ENCODE measurements at regions not wholly inside any gene's neighbourhood (a gene's known extent, or its start where the extent isn't known, plus 50 kb on each side); places are given as distances from the start of the nearest gene placed in this dataset.

DNA sequence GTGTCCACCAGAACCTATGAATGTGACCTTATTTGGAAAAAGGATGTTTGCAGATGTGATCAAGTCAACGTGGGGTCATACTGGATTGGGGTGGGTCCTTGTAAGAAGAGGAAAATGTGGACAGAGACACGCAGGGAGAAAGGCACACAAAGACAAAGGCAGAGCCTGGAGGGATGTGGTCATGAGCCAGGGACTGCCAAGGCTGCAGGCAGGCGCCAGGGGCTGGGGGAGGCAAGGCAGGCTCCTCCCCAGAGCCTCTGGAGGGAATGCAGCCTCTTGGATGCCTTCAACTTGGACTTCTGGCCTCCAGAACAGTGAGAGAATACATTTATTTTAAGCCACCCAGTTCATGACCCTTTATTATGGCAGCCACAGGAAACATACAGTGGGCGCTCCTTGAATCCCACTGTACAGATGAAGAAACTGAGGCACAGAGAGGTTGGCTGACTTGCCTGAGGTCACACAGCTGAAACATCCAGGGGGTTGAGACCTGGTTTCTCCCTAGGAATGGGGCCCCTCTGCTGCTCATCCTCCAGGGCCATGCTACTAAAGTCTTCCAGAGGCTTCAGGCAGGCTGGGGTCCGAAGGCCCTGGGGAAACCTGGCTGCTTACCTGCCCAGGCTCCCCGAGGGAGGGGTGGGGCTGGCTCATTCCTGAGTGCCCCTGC lies 99.7 kb downstream of the RFLNA start:
- TF ChIP-seq, protein P1, sequence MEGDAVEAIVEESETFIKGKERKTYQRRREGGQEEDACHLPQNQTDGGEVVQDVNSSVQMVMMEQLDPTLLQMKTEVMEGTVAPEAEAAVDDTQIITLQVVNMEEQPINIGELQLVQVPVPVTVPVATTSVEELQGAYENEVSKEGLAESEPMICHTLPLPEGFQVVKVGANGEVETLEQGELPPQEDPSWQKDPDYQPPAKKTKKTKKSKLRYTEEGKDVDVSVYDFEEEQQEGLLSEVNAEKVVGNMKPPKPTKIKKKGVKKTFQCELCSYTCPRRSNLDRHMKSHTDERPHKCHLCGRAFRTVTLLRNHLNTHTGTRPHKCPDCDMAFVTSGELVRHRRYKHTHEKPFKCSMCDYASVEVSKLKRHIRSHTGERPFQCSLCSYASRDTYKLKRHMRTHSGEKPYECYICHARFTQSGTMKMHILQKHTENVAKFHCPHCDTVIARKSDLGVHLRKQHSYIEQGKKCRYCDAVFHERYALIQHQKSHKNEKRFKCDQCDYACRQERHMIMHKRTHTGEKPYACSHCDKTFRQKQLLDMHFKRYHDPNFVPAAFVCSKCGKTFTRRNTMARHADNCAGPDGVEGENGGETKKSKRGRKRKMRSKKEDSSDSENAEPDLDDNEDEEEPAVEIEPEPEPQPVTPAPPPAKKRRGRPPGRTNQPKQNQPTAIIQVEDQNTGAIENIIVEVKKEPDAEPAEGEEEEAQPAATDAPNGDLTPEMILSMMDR (conservative IDR thresholded peaks at IDR 0.05 in 1 of 2, IDR thresholded peaks at IDR 0.05 in 1 of 2; ENCODE audit: low read depth in 1 of 2, low read length in 2 of 2) = no peak
- no peak for TF ChIP-seq EZH2 (IDR thresholded peaks at IDR 0.05; ENCODE audit: low read length, missing control alignments)

Data from fibroblast of lung (primary cell).